SK-N-MC (cell line): ENCODE measurements at regions not wholly inside any gene's neighbourhood (a gene's known extent, or its start where the extent isn't known, plus 50 kb on each side); places are given as distances from the start of the nearest gene placed in this dataset.
A peak's percentile ranks its signal among the peaks of the same experiment; 100 is the strongest.
"Not testable (repeated sequence)": the region's sequence is repeated elsewhere in the genome, so short reads cannot be mapped to it uniquely, and the experiment has no call there.

ENCODE experiments used
- DNase-seq: peaks from one replicate; pipeline ENCODE4 v3.0.0-alpha.2; 2011; ENCODE audit warnings: low read depth, low spot score
- H3K27ac ChIP-seq: fragments of 200-600 bp; sonication (generic); 2 replicates; pipeline ENCODE4 v1.5.1; 2016; ENCODE audit warnings: mixed run types
- H3K36me3 ChIP-seq: fragments of 200-600 bp; sonication (generic); 2 replicates; pipeline ENCODE4 v1.6.1; 2017; ENCODE audit warnings: antibody characterized with exemption, low read length, mixed read lengths; ENCODE audit not compliant: insufficient read depth
- H3K4me3 ChIP-seq: fragments of 200-600 bp; sonication (generic); 2 replicates; pipeline ENCODE4 v1.5.1; 2016
- H3K9ac ChIP-seq: fragments of 200-600 bp; sonication (generic); 2 replicates; pipeline ENCODE4 v1.8.0; 2017; ENCODE audit warnings: mixed run types, mixed read lengths; ENCODE audit not compliant: insufficient read length
- H3K9me3 ChIP-seq: fragments of 200-600 bp; sonication (generic); 2 replicates; pipeline ENCODE4 v1.6.1; 2017; ENCODE audit warnings: low read depth, mild to moderate bottlenecking, antibody characterized with exemption, low read length, moderate library complexity, mixed read lengths
- EZH2 ChIP-seq: fragments of 200-600 bp; sonication (generic); IDR thresholded peaks from one replicate; pipeline ENCODE4 v1.6.1; 2017; ENCODE audit warnings: antibody characterized with exemption
- FOXP2 ChIP-seq: optimal IDR thresholded peaks from 2 replicates; pipeline ENCODE3; 2011; ENCODE audit warnings: mild to moderate bottlenecking, moderate library complexity; ENCODE audit not compliant: insufficient read depth; ENCODE audit errors: extremely low read length, control extremely low read depth
- POLR2AphosphoS5 ChIP-seq: IDR thresholded peaks from 2 replicates; pipeline ENCODE4 v1.6.1; 2012; ENCODE audit warnings: mild to moderate bottlenecking, low read depth, low read length, borderline replicate concordance

GRCh38 chr7:98755138-98755898, 114.5 kb downstream of the TMEM130 start:
- no peak overlapping the region for H3K9ac ChIP-seq
- no peak for TF ChIP-seq POLR2AphosphoS5
- no peak for TF ChIP-seq FOXP2
- no peak for TF ChIP-seq EZH2
- no peaks in the 10 kb centered on the region for H3K36me3 ChIP-seq
- H3K4me3 ChIP-seq = no peak overlapping the region
- H3K9me3 ChIP-seq = no peaks in the 10 kb centered on the region
- no peak for DNase-seq
- H3K27ac ChIP-seq = no peak overlapping the region

GRCh38 chr7:98758157-98758556, 111.7 kb downstream of the TMEM130 start:
- TF ChIP-seq FOXP2 (no peak), POLR2AphosphoS5 (no peak), EZH2 (no peak)
- no peak for DNase-seq
- Histone ChIP-seq H3K4me3 (no peak overlapping the region), H3K27ac (no peak overlapping the region), H3K9ac (no peak overlapping the region), H3K9me3 (no peaks in the 10 kb centered on the region), H3K36me3 (no peaks in the 10 kb centered on the region)

GRCh38 chr7:98760201-98760651, 109.6 kb downstream of the TMEM130 start:
- no peak overlapping the region for H3K9ac ChIP-seq
- DNase-seq = no peak
- no peak for TF ChIP-seq EZH2
- TF ChIP-seq POLR2AphosphoS5 = no peak
- TF ChIP-seq FOXP2 = no peak
- H3K27ac ChIP-seq = no peak overlapping the region
- H3K9me3 ChIP-seq = no peaks in the 10 kb centered on the region
- no peak overlapping the region for H3K4me3 ChIP-seq
- H3K36me3 ChIP-seq = no peaks in the 10 kb centered on the region

- H3K9ac ChIP-seq = no peak overlapping the region
- no peak for DNase-seq
- no peaks in the 10 kb centered on the region for H3K36me3 ChIP-seq
- H3K9me3 ChIP-seq = no peaks in the 10 kb centered on the region
- H3K4me3 ChIP-seq = no peak overlapping the region
- H3K27ac ChIP-seq = no peak overlapping the region
- TF ChIP-seq FOXP2 (no peak), EZH2 (no peak), POLR2AphosphoS5 (no peak)
Measured at GRCh38 chr7:98761225-98761624, 108.6 kb downstream of the TMEM130 start.

GRCh38 chr7:98762620-98763019, 107.2 kb downstream of the TMEM130 start:
- H3K27ac ChIP-seq = no peak overlapping the region
- no peaks in the 10 kb centered on the region for H3K9me3 ChIP-seq
- no peak overlapping the region for H3K9ac ChIP-seq
- no peak overlapping the region for H3K4me3 ChIP-seq
- TF ChIP-seq POLR2AphosphoS5 (no peak), FOXP2 (no peak), EZH2 (no peak)
- DNase-seq = no peak
- no peaks in the 10 kb centered on the region for H3K36me3 ChIP-seq

- H3K27ac ChIP-seq = no peak overlapping the region
- H3K4me3 ChIP-seq = no peak overlapping the region
- H3K9me3 ChIP-seq = no peaks in the 10 kb centered on the region
- no peak for DNase-seq
- H3K36me3 ChIP-seq = no peaks in the 10 kb centered on the region
- no peak for TF ChIP-seq FOXP2
- no peak for TF ChIP-seq POLR2AphosphoS5
- TF ChIP-seq EZH2 = no peak
- H3K9ac ChIP-seq = no peak overlapping the region
Measured at GRCh38 chr7:98763441-98763840, 106.4 kb downstream of the TMEM130 start.

GRCh38 chr7:98764946-98765345, 104.9 kb downstream of the TMEM130 start:
- H3K36me3 ChIP-seq = no peaks in the 10 kb centered on the region
- no peak overlapping the region for H3K27ac ChIP-seq
- H3K9me3 ChIP-seq = no peaks in the 10 kb centered on the region
- no peak overlapping the region for H3K4me3 ChIP-seq
- H3K9ac ChIP-seq = no peak overlapping the region
- DNase-seq = no peak
- TF ChIP-seq POLR2AphosphoS5 (no peak), EZH2 (no peak)

- not testable (repeated sequence) for H3K4me3 ChIP-seq, DNase-seq, H3K9ac ChIP-seq, H3K9me3 ChIP-seq, H3K36me3 ChIP-seq, H3K27ac ChIP-seq
Measured at GRCh38 chr7:98770085-98770484, 99.7 kb downstream of the TMEM130 start.

- no peaks in the 10 kb centered on the region for H3K36me3 ChIP-seq
- TF ChIP-seq POLR2AphosphoS5 (0 out of 2 replicates have a peak, but pooled peaks have one; percentile 15), FOXP2 (peak; percentile 72), EZH2 (no peak)
- H3K27ac ChIP-seq = 0 out of 2 replicates have a peak overlapping the region, but pooled peaks have one; percentile 46
- H3K4me3 ChIP-seq = peak overlapping the region; percentile 61
- DNase-seq = peak; percentile 53
- no peaks in the 10 kb centered on the region for H3K9me3 ChIP-seq
- H3K9ac ChIP-seq = no peak overlapping the region
Measured at GRCh38 chr7:98771519-98771918, 98.3 kb downstream of the TMEM130 start.
